Neural progenitor cell (in vitro differentiated cells): ENCODE measurements at regions not wholly inside any gene's neighbourhood (a gene's known extent, or its start where the extent isn't known, plus 50 kb on each side); places are given as distances from the start of the nearest gene placed in this dataset.

ENCODE experiments used
- CTCF ChIP-seq: fragments of 200-600 bp; sonication (generic); IDR thresholded peaks from 2 replicates; pipeline ENCODE4 v1.5.1; 2017; ENCODE audit warnings: antibody characterized with exemption, mild to moderate bottlenecking
- EZH2 ChIP-seq: fragments of 200-600 bp; sonication (generic); IDR thresholded peaks from 2 replicates; pipeline ENCODE4 v1.6.1; 2017; ENCODE audit warnings: antibody characterized with exemption, mild to moderate bottlenecking, moderate library complexity

GRCh38 chr2:146989741-146990140 lies 855.1 kb upstream of the ACVR2A start:
- TF ChIP-seq EZH2 (no peak), CTCF (no peak)
